ENCODE measurements at regions not wholly inside any gene's neighbourhood (a gene's known extent, or its start where the extent isn't known, plus 50 kb on each side); places are given as distances from the start of the nearest gene placed in this dataset.
"Not testable (repeated sequence)": the region's sequence is repeated elsewhere in the genome, so short reads cannot be mapped to it uniquely, and the experiment has no call there.

- TF ChIP-seq EZH2, CTCF, EZH2phosphoT487 (IDR thresholded peaks at IDR 0.05): not testable (repeated sequence)
These were observed 184.8 kb upstream of the FAM240B start for GRCh38 chr9:38904719-38905118.

All from neural progenitor cell (in vitro differentiated cells).